DMS153 treated with DMSO at 0.1 percent for 48 hours (cell line): ENCODE measurements at regions not wholly inside any gene's neighbourhood (a gene's known extent, or its start where the extent isn't known, plus 50 kb on each side); places are given as distances from the start of the nearest gene placed in this dataset.
"Not testable (repeated sequence)": the region's sequence is repeated elsewhere in the genome, so short reads cannot be mapped to it uniquely, and the experiment has no call there.

Experiments used
- DNase-seq: peaks from one replicate; lab custom pipeline; 2025; ENCODE audit not compliant: unreplicated experiment; lab: John Stamatoyannopoulos, UW

- DNase-seq = not testable (repeated sequence)
Measured at GRCh38 chr1:121048769-121049443, 135.2 kb downstream of the FAM72B start.

- DNase-seq = not testable (repeated sequence)
Measured at GRCh38 chr1:121050097-121050496, 134.0 kb downstream of the FAM72B start.

- not testable (repeated sequence) for DNase-seq
Measured at GRCh38 chr1:121051161-121051790, 132.9 kb downstream of the FAM72B start.

- not testable (repeated sequence) for DNase-seq
Measured at GRCh38 chr1:121052081-121052660, 132.0 kb downstream of the FAM72B start.

- not testable (repeated sequence) for DNase-seq
Measured at GRCh38 chr1:121054928-121055327, 129.2 kb downstream of the FAM72B start.

GRCh38 chr1:121066925-121067324 lies 117.2 kb downstream of the FAM72B start:
- not testable (repeated sequence) for DNase-seq

- DNase-seq = not testable (repeated sequence)
Measured at GRCh38 chr1:121068738-121069499, 115.2 kb downstream of the FAM72B start.

- DNase-seq = not testable (repeated sequence)
Measured at GRCh38 chr1:121073852-121074251, 110.3 kb downstream of the FAM72B start.

GRCh38 chr1:121075254-121075805 lies 108.8 kb downstream of the FAM72B start:
- not testable (repeated sequence) for DNase-seq

- DNase-seq = not testable (repeated sequence)
Measured at GRCh38 chr1:121076674-121077073, 107.5 kb downstream of the FAM72B start.

- DNase-seq = not testable (repeated sequence)
Measured at GRCh38 chr1:121079655-121080054, 104.5 kb downstream of the FAM72B start.

GRCh38 chr1:121080197-121080903 lies 103.8 kb downstream of the FAM72B start:
- not testable (repeated sequence) for DNase-seq

GRCh38 chr1:121080904-121081264 lies 103.3 kb downstream of the FAM72B start:
- not testable (repeated sequence) for DNase-seq

- not testable (repeated sequence) for DNase-seq
Measured at GRCh38 chr1:121081625-121082199, 102.4 kb downstream of the FAM72B start.

GRCh38 chr1:121082995-121083394 lies 101.1 kb downstream of the FAM72B start:
- DNase-seq = not testable (repeated sequence)

GRCh38 chr1:121086249-121086648 lies 97.9 kb downstream of the FAM72B start:
- not testable (repeated sequence) for DNase-seq

GRCh38 chr1:121087221-121087620 lies 96.9 kb downstream of the FAM72B start:
- DNase-seq = not testable (repeated sequence)

- not testable (repeated sequence) for DNase-seq
Measured at GRCh38 chr1:121088568-121088967, 95.6 kb downstream of the FAM72B start.

- DNase-seq = not testable (repeated sequence)
Measured at GRCh38 chr1:121092329-121092968, 91.7 kb downstream of the FAM72B start.

GRCh38 chr1:121095014-121095413 lies 89.1 kb downstream of the FAM72B start:
- DNase-seq = not testable (repeated sequence)
